GM19397 (cell line): ENCODE measurements at regions not wholly inside any gene's neighbourhood (a gene's known extent, or its start where the extent isn't known, plus 50 kb on each side); places are given as distances from the start of the nearest gene placed in this dataset.
"Not testable (repeated sequence)": the region's sequence is repeated elsewhere in the genome, so short reads cannot be mapped to it uniquely, and the experiment has no call there.

Source experiments
- ATAC-seq: cut with Tn5 transposase; IDR thresholded peaks from one replicate; pipeline ENCODE4 v1.9.1; 2021; ENCODE audit warnings: mild to moderate bottlenecking, moderate library complexity; ENCODE audit not compliant: unreplicated experiment

- ATAC-seq = no peak
These were observed 1412.6 kb downstream of the ZPLD1 start for GRCh38 chr3:103847081-103848062.

GRCh38 chr3:103851793-103852192 is 1417.0 kb downstream of the ZPLD1 start:
- no peak for ATAC-seq

DNA sequence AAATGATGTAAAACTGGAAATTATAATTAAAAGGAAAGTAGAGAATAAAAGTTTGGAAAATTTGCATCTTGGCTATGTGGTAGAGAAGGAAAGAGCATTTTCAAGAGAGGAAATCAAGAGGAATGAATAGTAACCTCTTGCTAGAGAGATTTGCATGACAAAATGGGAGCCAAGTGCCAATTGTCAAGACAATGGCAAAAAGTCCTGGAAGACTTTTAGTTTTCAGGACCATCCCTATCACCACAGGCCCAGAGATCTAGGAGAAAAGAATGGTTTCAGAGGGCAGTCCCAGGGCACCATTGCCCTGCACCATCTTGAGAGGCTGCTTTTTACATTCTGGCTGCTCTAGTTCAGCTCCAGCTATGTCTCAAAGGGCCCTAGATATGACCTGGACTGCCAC is 1427.6 kb downstream of the ZPLD1 start:
- ATAC-seq = no peak

DNA sequence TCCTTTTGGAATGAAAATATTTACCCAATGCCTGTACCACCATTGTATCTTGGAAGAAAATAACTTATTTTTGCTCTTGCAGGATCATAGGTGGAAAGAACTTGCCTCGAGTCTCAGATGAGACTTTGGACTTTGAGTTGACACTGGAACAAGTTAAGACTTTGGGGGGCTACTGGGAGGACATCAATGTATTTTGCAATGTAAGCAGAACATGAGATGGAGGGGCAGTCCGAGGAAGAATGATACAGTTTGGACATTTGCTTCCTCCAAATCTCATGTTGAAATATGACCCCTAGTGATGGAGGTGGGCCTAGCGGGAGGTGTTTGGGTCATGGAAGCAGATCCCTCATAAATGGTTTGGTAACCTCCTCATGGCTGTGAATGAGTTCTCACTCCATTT is 1428.6 kb downstream of the ZPLD1 start:
- no peak for ATAC-seq

DNA sequence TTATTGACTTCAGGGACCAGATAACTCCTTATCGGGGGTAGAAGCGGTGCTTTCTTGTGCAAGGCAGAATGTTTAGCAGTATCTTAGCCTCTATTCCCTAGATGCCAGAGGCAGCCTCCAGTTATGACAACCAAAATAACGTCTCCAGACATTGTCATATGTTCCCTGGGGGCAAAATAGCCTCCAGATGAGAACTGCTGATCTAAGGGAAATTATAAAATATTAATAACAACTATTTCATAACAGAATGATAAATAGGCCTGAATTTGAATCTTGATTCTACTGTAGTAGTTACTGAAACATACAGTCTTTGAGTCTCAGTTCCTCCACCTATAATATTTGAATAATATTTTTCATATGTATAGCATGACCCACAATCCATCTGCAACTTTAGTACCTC is 1431.3 kb downstream of the ZPLD1 start:
- ATAC-seq = no peak

DNA sequence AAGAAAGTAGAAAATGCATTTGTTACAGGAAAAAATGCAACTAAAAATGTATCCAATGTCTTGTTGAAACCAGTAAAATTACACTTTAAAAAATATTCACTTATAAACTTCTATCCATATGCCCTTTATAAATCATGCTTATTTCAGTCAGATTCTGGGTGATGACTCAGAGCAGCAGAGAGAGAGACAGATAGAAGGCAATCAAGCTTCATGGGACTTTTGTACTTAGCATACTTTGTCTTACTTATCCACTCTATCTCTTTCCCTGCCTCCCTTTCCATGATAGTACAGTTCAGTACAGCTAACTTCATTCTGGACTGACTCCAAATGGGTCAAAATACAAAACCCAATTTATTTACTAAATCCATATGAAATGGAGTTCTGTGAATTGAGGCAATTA is 1438.2 kb downstream of the ZPLD1 start:
- ATAC-seq = no peak

GRCh38 chr3:103873897-103874545 is 1439.2 kb downstream of the ZPLD1 start:
- ATAC-seq = no peak

GRCh38 chr3:103881809-103882208 is 1447.0 kb downstream of the ZPLD1 start:
- not testable (repeated sequence) for ATAC-seq

GRCh38 chr3:103889675-103890074 is 1454.9 kb downstream of the ZPLD1 start:
- no peak for ATAC-seq

GRCh38 chr3:103894162-103894822 is 1459.5 kb downstream of the ZPLD1 start:
- no peak for ATAC-seq

DNA sequence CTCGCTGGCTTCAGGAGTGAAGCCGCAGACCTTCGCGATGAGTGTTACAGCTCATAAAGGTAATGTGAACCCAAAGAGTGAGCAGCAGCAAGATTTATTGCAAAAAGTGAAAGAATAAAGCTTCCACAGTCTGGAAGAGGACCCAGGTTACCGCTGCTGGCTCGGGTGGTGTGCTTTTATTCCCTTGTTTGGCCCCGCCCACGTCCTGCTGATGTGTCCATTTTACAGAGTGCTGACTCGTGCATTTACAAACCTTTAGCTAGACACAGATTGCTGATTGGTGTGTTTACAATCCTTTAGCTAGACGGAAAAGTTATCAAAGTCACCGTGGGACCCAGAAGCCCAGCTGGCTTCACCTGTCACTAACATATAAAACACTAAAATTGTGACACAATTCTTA is 1464.5 kb downstream of the ZPLD1 start:
- ATAC-seq = no peak

- no peak for ATAC-seq
These were observed 1461.7 kb upstream of the ALCAM start for GRCh38 chr3:103904991-103905390.

- ATAC-seq = no peak
These were observed 1460.4 kb upstream of the ALCAM start for GRCh38 chr3:103906304-103906703.

GRCh38 chr3:103906808-103907207 is 1459.9 kb upstream of the ALCAM start:
- no peak for ATAC-seq

DNA sequence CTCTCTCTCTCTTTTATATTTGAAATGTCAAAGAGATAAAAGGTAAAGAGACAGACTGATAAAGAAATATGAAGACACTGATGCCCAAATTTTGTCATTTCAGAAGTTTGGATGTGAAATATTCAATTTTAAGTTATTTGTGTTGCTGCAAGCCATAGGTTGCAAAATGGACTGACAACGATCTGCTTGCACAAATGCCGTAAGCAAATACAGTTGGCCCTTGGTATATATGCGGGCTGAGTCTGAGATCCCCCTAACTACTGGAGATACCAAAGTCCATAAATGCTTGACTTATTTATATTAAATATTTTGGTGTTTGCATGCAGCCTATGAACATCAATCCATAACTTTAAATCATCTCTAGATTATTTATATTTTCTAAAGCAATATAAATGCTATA is 1459.1 kb upstream of the ALCAM start:
- ATAC-seq = no peak

- ATAC-seq = no peak
These were observed 1457.3 kb upstream of the ALCAM start for GRCh38 chr3:103909395-103909794.

- ATAC-seq = no peak
These were observed 1448.4 kb upstream of the ALCAM start for GRCh38 chr3:103918336-103918735.

GRCh38 chr3:103919327-103919726 is 1447.4 kb upstream of the ALCAM start:
- no peak for ATAC-seq

DNA sequence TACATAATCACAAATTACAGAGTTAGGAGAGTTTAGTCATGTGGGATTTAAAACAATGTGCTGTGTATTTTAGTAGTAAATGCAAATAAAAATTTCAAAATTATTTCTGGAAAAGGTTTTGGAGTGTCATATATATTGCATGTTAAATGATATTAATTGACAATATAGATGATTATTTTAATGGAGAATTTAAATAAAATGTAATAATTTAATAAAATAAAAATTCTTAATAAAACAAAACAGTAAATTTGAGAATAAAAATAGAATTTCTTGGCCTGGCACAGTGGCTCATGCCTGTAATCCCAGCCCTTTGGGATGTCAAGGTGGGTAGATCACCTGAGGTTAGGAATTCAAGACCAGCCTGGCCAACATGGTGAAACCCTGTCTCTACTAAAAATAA is 1442.8 kb upstream of the ALCAM start:
- no peak for ATAC-seq

DNA sequence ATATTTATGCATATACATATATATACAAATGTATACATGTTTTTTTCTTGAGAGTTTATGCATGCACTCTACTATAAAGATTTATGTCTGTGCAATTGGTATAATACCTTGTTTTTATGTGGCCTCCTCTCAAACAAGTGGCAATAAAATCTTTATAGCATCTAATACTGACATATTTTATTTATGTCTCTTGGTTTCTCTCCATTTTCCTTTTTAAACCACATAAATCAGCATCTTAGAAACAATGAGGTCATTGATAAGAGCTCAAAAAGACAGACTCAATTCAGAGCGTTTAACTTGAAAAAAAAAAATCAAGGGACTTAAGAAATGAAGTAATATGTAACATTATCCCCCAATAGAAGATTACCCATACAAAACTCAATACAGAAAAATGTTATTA is 1442.2 kb upstream of the ALCAM start:
- ATAC-seq = no peak

GRCh38 chr3:103926936-103927335 is 1439.8 kb upstream of the ALCAM start:
- no peak for ATAC-seq

DNA sequence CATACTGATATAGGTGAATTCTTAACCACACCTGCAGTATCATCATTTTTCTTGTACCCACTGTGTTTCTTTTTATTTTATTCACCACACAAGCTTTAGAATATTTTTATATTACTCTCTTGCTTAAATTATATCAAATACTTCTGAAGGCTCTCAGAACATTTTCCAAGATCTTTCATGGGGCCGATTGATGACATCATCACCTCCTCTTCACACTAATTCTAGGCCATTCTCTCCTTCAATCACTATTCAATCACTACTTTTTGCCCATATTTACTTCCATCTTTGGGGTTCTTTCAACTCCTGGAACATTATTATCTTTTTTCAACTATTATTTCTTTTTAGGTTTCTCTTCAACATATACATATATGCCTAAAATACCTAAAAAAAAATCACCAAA is 1438.8 kb upstream of the ALCAM start:
- no peak for ATAC-seq
